GM23248 (cell line): ENCODE measurements at regions not wholly inside any gene's neighbourhood (a gene's known extent, or its start where the extent isn't known, plus 50 kb on each side); places are given as distances from the start of the nearest gene placed in this dataset.

Experiments
- DNase-seq: peaks from one replicate; pipeline ENCODE4 v3.0.0-alpha.2; 2015
- H2AFZ ChIP-seq: fragments of 200-600 bp; sonication (generic); 2 replicates; pipeline ENCODE4 v1.6.1; 2016; ENCODE audit warnings: antibody characterized with exemption
- H3F3A ChIP-seq: fragments of 200-600 bp; sonication (generic); 2 replicates; pipeline ENCODE4 v1.6.1; 2016; ENCODE audit warnings: mild to moderate bottlenecking, antibody characterized with exemption, mixed run types; ENCODE audit not compliant: insufficient read depth
- H3K27ac ChIP-seq: fragments of 200-600 bp; sonication (generic); 2 replicates; pipeline ENCODE4 v1.5.1; 2016; ENCODE audit warnings: mild to moderate bottlenecking
- H3K27me3 ChIP-seq: fragments of 200-600 bp; sonication (generic); replicated peaks from 2 replicates; pipeline ENCODE4 v1.6.1; 2016; ENCODE audit warnings: mild to moderate bottlenecking; ENCODE audit not compliant: insufficient read depth
- H3K36me3 ChIP-seq: fragments of 200-600 bp; sonication (generic); 2 replicates; pipeline ENCODE4 v1.6.1; 2016; ENCODE audit warnings: low read depth, mild to moderate bottlenecking
- H3K4me1 ChIP-seq: fragments of 200-600 bp; sonication (generic); 2 replicates; pipeline ENCODE4 v1.6.1; 2016; ENCODE audit warnings: mild to moderate bottlenecking; ENCODE audit not compliant: insufficient read depth
- H3K4me2 ChIP-seq: fragments of 200-600 bp; sonication (generic); one replicate; pipeline ENCODE4 v1.6.1; 2016; ENCODE audit warnings: mild to moderate bottlenecking; ENCODE audit not compliant: unreplicated experiment
- H3K4me3 ChIP-seq: fragments of 200-600 bp; sonication (generic); 2 replicates; pipeline ENCODE4 v1.5.1; 2016; ENCODE audit warnings: mild to moderate bottlenecking
- H3K79me2 ChIP-seq: fragments of 200-600 bp; sonication (generic); 2 replicates; pipeline ENCODE4 v1.6.1; 2016; ENCODE audit warnings: mild to moderate bottlenecking; ENCODE audit not compliant: insufficient read depth
- H3K9ac ChIP-seq: fragments of 200-600 bp; sonication (generic); 2 replicates; pipeline ENCODE4 v1.6.1; 2016; ENCODE audit warnings: mild to moderate bottlenecking
- H3K9me2 ChIP-seq: fragments of 200-600 bp; sonication (generic); 2 replicates; pipeline ENCODE4 v1.6.1; 2016; ENCODE audit warnings: mixed run types, mild to moderate bottlenecking, moderate library complexity; ENCODE audit not compliant: insufficient read depth
- H3K9me3 ChIP-seq: fragments of 200-600 bp; sonication (generic); one replicate; pipeline ENCODE4 v1.6.1; 2017; ENCODE audit warnings: low read depth
- H4K20me1 ChIP-seq: fragments of 200-600 bp; sonication (generic); 2 replicates; pipeline ENCODE4 v1.6.0; 2016; ENCODE audit not compliant: insufficient read depth
- EZH2 ChIP-seq: fragments of 200-600 bp; sonication (generic); IDR thresholded peaks from 2 replicates; pipeline ENCODE4 v1.6.1; 2018; ENCODE audit warnings: antibody characterized with exemption, mild to moderate bottlenecking; ENCODE audit not compliant: insufficient read depth, poor library complexity, severe bottlenecking
- EZH2phosphoT487 ChIP-seq: fragments of 200-600 bp; sonication (generic); IDR thresholded peaks from 2 replicates; pipeline ENCODE4 v1.6.1; 2018; ENCODE audit warnings: antibody characterized with exemption, moderate library complexity, mild to moderate bottlenecking, low read depth; ENCODE audit not compliant: insufficient read depth
- WGBS, 2 experiments: methylation state at CpG; one replicate each; pipeline ENCODE4 v1.1.6; 2015 to 2017; ENCODE audit warnings: low lambda C conversion rate in 2 of 2, low coverage in 1 of 2; ENCODE audit errors: missing lambda C conversion rate in 2 of 2; 5-methylcytosine and 5-hydroxymethylcytosine counted together
- in situ Hi-C: fragments of 300-500 bp; cut with MboI; formaldehyde crosslinking; loops from 2 replicates; pipeline ENCODE4 v1.15.0; 2020

DNA sequence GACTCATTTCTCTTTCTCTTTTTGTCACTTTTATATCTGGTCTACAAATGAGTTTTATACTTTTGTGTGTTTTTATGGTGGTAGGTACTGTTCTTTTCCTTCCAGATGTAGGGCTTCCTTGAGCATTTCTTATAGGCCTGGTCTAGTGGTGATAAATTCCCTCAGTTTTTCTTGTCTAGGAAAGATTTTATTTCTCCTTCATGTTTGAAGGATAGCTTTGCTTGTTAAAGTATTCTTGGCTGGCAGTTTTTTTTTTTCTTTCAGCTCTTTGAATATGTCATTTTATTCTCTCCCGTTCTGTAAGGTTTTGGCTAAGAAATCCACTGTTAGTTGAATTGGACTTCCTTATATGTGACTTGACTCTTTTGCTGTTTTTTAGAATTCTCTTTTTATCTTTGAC, 292.7 kb downstream of the RPS24 start:
- in situ Hi-C loops: no loop called here

DNA sequence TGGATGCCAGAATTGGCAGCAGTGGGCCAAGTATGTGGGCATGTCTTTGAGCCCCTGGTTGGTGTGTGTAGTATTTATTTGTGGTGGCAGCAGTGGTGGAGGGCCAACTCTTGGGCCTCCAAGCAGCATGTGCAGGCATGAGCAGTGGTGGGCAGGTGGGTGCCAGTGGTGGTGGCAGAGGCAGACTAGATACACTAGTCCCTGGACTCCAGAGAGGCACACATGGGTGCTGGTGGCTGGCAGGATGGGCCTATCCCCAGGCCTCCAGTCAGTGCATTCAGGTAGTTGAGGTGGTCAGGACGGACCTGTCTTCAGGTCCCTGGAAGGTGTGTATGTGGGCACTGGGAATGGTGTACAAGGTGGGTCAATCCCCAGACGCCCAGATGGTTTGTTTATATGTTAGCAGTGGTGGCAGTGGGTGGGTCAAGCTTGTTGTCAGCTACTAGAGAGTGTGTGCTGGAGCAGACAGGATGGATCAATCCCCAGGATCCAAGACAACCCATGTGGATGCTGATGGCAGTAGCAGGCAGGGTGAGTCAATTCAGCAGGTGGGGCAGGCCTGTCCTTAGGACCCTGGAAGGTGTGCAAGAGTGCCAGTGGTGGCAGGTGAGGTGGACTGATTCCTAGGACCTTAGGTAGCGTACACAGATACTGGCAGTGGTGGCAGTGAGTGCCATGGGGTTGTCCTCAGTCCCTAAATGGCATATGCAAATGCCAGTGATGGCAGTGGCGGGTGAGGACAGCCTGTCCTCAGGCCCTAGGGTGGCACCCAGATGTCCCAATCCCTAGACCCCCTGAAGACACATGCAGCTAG, 294.3 kb downstream of the RPS24 start:
- 0 out of 2 replicates have a peak, but pooled peaks cover 10% of the 10 kb centered on the region for H3F3A ChIP-seq
- H4K20me1 ChIP-seq: no peaks in the 10 kb centered on the region
- no peaks in the 10 kb centered on the region for H3K36me3 ChIP-seq
- WGBS, 2 experiments: 83 to 88% methylated on average over 4 of the region's 4 CpGs
- H3K27ac ChIP-seq: no peak overlapping the region
- in situ Hi-C loops: no loop called here
- peaks cover 5% of the 10 kb centered on the region for H3K9me3 ChIP-seq
- H3K4me2 ChIP-seq: no peak overlapping the region
- H3K9ac ChIP-seq: no peak overlapping the region
- no peak overlapping the region for H2AFZ ChIP-seq
- no peak for DNase-seq
- TF ChIP-seq EZH2phosphoT487: no peak
- no peak for TF ChIP-seq EZH2
- no peak overlapping the region for H3K4me3 ChIP-seq
- H3K4me1 ChIP-seq: peaks cover 17% of the 10 kb centered on the region
- no peaks in the 10 kb centered on the region for H3K27me3 ChIP-seq
- H3K79me2 ChIP-seq: no peaks in the 10 kb centered on the region
- H3K9me2 ChIP-seq: no peaks in the 10 kb centered on the region

More for the DNA sequence above, 292.7 kb downstream of the RPS24 start:
- no peak overlapping the region for H2AFZ ChIP-seq
- no peaks in the 10 kb centered on the region for H3K79me2 ChIP-seq
- DNase-seq: no peak
- no peaks in the 10 kb centered on the region for H3K27me3 ChIP-seq
- H3K9me2 ChIP-seq: no peaks in the 10 kb centered on the region
- no peak overlapping the region for H3K27ac ChIP-seq
- H4K20me1 ChIP-seq: no peaks in the 10 kb centered on the region
- TF ChIP-seq EZH2phosphoT487 (no peak), EZH2 (no peak)
- peaks cover 3% of the 10 kb centered on the region for H3K4me1 ChIP-seq
- H3K9ac ChIP-seq: no peak overlapping the region
- H3K36me3 ChIP-seq: no peaks in the 10 kb centered on the region
- 0 out of 2 replicates have a peak, but pooled peaks cover 9% of the 10 kb centered on the region for H3F3A ChIP-seq
- peaks cover 5% of the 10 kb centered on the region for H3K9me3 ChIP-seq
- H3K4me3 ChIP-seq: no peak overlapping the region
- H3K4me2 ChIP-seq: no peak overlapping the region
- WGBS, 2 experiments: 74 to 92% methylated on average over 1 of the region's 1 CpG

DNA sequence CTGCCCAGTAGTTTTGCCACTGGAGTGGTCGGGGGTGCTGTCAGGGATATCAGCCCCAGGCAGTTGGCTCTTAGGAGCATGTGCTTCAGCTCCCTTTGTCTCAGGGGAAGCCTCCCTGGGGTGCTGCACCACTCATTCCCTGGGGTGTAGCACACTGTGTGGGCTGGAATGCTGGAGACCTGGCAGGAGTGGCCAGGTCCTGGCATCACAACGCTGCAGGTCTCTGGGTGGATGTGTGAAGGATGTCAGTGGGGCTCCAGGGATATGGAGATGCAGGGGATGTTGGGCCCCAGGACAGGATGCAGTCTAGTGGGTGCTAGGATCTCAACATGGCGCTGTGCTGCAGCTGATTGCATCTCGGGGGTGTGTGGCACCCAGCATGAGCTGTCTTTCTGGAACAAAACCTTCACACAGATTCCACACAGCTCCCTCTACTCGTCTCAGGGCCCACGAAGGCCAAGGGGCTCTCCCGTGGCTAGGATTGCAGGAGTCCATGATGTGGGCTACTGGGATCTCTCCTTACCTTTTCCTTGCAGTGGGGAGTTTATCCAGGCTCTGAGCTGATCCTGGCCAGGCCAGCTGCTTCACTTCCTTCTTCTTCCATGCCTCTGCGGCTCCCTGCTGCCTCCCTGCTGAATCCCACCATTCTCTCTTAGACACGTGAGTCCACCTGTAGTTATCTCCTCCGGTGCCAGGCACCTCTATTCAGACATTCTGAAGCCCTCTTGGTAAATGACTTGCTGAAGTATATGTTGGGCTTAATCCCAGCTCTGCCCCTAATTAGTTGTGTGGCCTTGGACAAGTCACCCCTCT, 295.1 kb downstream of the RPS24 start:
- Histone ChIP-seq H3K9me2 (no peaks in the 10 kb centered on the region), H3K79me2 (no peaks in the 10 kb centered on the region), H3K9me3 (peaks cover 5% of the 10 kb centered on the region), H3K4me3 (no peak overlapping the region), H3K27ac (no peak overlapping the region), H3K9ac (no peak overlapping the region), H2AFZ (no peak overlapping the region), H3K27me3 (no peaks in the 10 kb centered on the region), H3K36me3 (no peaks in the 10 kb centered on the region), H3K4me2 (no peak overlapping the region), H4K20me1 (no peaks in the 10 kb centered on the region), H3F3A (0 out of 2 replicates have a peak, but pooled peaks cover 10% of the 10 kb centered on the region), H3K4me1 (peaks cover 17% of the 10 kb centered on the region)
- 92% methylated on average over 10 of the region's 10 CpGs for WGBS, 2 experiments
- in situ Hi-C loops: no loop called here
- TF ChIP-seq EZH2: no peak
- no peak for TF ChIP-seq EZH2phosphoT487
- no peak for DNase-seq

DNA sequence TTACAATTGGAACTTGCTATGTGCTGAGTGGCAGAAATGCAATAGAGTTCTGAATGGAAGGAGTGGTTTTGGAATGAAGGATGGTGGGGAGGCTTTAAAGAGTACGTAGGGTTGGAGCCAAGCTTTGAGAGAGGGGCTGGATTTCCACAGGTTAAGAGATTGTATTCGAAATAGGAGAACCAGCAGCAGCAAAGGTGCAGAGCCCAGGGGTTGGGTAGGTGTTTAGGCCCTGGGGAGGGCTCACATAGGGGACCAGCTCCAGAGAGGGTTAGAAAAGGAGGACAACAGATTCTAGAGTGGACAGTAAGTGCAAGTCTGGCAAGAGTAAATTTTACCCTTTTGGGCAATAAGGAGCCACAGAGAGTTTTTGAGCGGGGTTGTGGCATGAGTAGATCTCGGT, 297.2 kb downstream of the RPS24 start:
- H3K27me3 ChIP-seq: no peaks in the 10 kb centered on the region
- H3F3A ChIP-seq: peaks cover 19% of the 10 kb centered on the region; the same call in 1 of the 2 replicates
- TF ChIP-seq EZH2phosphoT487 (no peak), EZH2 (no peak)
- no peak for DNase-seq
- H3K79me2 ChIP-seq: no peaks in the 10 kb centered on the region
- in situ Hi-C loops: no loop called here
- H4K20me1 ChIP-seq: no peaks in the 10 kb centered on the region
- peaks cover 4% of the 10 kb centered on the region for H3K9me3 ChIP-seq
- H3K36me3 ChIP-seq: no peaks in the 10 kb centered on the region
- H3K9ac ChIP-seq: no peak overlapping the region
- H2AFZ ChIP-seq: no peak overlapping the region
- no peaks in the 10 kb centered on the region for H3K9me2 ChIP-seq
- WGBS, 2 experiments: 88 to 90% methylated on average over 4 of the region's 4 CpGs
- no peak overlapping the region for H3K4me2 ChIP-seq
- H3K4me3 ChIP-seq: no peak overlapping the region
- H3K27ac ChIP-seq: peak overlapping the region; percentile 75; the same call in 1 of the 2 replicates
- peaks cover 26% of the 10 kb centered on the region for H3K4me1 ChIP-seq
